PFSK-1 (cell line): ENCODE measurements at regions not wholly inside any gene's neighbourhood (a gene's known extent, or its start where the extent isn't known, plus 50 kb on each side); places are given as distances from the start of the nearest gene placed in this dataset.

Experiments used
- POLR2AphosphoS5 ChIP-seq: IDR thresholded peaks from 2 replicates; pipeline ENCODE4 v1.6.1; 2012; ENCODE audit warnings: low read depth, mild to moderate bottlenecking, control low read depth, low read length, moderate library complexity
- REST ChIP-seq, 2 experiments: IDR thresholded peaks; 2 replicates each; pipeline versions ENCODE4 v1.6.1 to v1.8.0; 2011 to 2012; ENCODE audit warnings: low read depth in 2 of 2, low read length in 2 of 2, control low read depth in 1 of 2, inconsistent platforms in 1 of 2, mild to moderate bottlenecking in 1 of 2, moderate library complexity in 1 of 2; ENCODE audit not compliant: insufficient read depth in 1 of 2
- SIN3A ChIP-seq: IDR thresholded peaks from 2 replicates; pipeline ENCODE4 v1.6.1; 2012; ENCODE audit warnings: mild to moderate bottlenecking, low read length, moderate library complexity, borderline replicate concordance; ENCODE audit not compliant: insufficient read depth
- TAF1 ChIP-seq: IDR thresholded peaks from 2 replicates; pipeline ENCODE4 v1.6.1; 2012; ENCODE audit warnings: low read length, control low read depth, borderline replicate concordance; ENCODE audit not compliant: insufficient read depth

- TF ChIP-seq SIN3A (no peak), REST (IDR thresholded peaks at IDR 0.05; ENCODE audit: insufficient read depth in 1 of 2, low read depth in 2 of 2, low read length in 2 of 2) (no peak), POLR2AphosphoS5 (no peak), TAF1 (no peak)
Observed at GRCh38 chr20:1809611-1810510, 85.3 kb upstream of the SIRPA start.
